A549 (cell line): ENCODE measurements at regions not wholly inside any gene's neighbourhood (a gene's known extent, or its start where the extent isn't known, plus 50 kb on each side); places are given as distances from the start of the nearest gene placed in this dataset.
"Not testable (repeated sequence)": the region's sequence is repeated elsewhere in the genome, so short reads cannot be mapped to it uniquely, and the experiment has no call there.

Experiments
- ATAC-seq, 2 experiments: fragments of 200-7000 bp in 1 of 2; fragments of >200 bp in 1 of 2; cut with Nextera tagmentation in 1 of 2; cut with Tn5 transposase in 1 of 2; 3 replicates each; pipeline versions ENCODE4 v1.8.0 to v1.9.1; 2018 to 2020; ENCODE audit warnings: mild to moderate bottlenecking in 1 of 2, moderate library complexity in 1 of 2
- CTCF ChIA-PET: fragments of 300-600 bp; sonication (Branson Sonifier 250); formaldehyde crosslinking; extraction: SDS; loops from one replicate; lab custom pipeline; 2021; ENCODE audit warnings: antibody characterized with exemption, inconsistent platforms; lab: Yijun Ruan, JAX
- POLR2A ChIA-PET: fragments of 350-600 bp; formaldehyde crosslinking; extraction: SDS; loops from one replicate; lab custom pipeline; 2021; ENCODE audit warnings: antibody characterized with exemption, inconsistent platforms; lab: Yijun Ruan, JAX
- DNase-seq, 2 experiments: peaks; one replicate each; pipeline versions ENCODE4 v3.0.0 to v3.0.0-alpha.2; 2011 to 2016; ENCODE audit warnings: low read depth in 1 of 2, low spot score in 1 of 2
- FAIRE-seq: peaks from 2 replicates; lab custom pipeline; 2011; peaks lifted over from hg19 to GRCh38; lab: Jason Lieb, UNC
- H3K27ac ChIP-seq, 2 experiments: fragments of >200 bp; sonication (Bioruptor Twin); formaldehyde crosslinking; 3 replicates each; pipeline ENCODE4 v1.5.1; 2016 to 2017
- H3K4me1 ChIP-seq: fragments of >200 bp; sonication (Bioruptor Twin); formaldehyde crosslinking; 3 replicates; pipeline ENCODE4 v1.6.1; 2016
- H3K4me2 ChIP-seq: fragments of >200 bp; sonication (Bioruptor Twin); formaldehyde crosslinking; 3 replicates; pipeline ENCODE4 v1.6.1; 2016
- H3K4me3 ChIP-seq: fragments of >200 bp; sonication (Bioruptor Twin); formaldehyde crosslinking; 3 replicates; pipeline ENCODE4 v1.5.1; 2016
- H3K9me3 ChIP-seq: fragments of >200 bp; sonication (Bioruptor Twin); formaldehyde crosslinking; 3 replicates; pipeline ENCODE4 v1.6.1; 2016
- CBX2 ChIP-seq: fragments of 200-600 bp; sonication (generic); IDR thresholded peaks from 2 replicates; pipeline ENCODE4 v1.6.1; 2016; ENCODE audit warnings: low read depth, mild to moderate bottlenecking, borderline replicate concordance
- CTCF ChIP-seq: fragments of >200 bp; sonication (Bioruptor Twin); formaldehyde crosslinking; IDR thresholded peaks from 3 replicates; pipeline ENCODE4 v1.5.1; 2016
- ESRRA ChIP-seq: fragments of 150-350 bp; IDR thresholded peaks from 2 replicates; pipeline ENCODE4 v1.6.1; 2014; ENCODE audit warnings: mild to moderate bottlenecking, low read length, borderline replicate concordance
- GATA3 ChIP-seq: IDR thresholded peaks from 2 replicates; pipeline ENCODE4 v1.6.1; 2012; ENCODE audit warnings: borderline replicate concordance
- HEYL ChIP-seq: fragments of 250-450 bp; sonication (Bioruptor Pico); IDR thresholded peaks from 2 replicates; pipeline ENCODE4 v1.8.0; 2021; ENCODE audit warnings: mild to moderate bottlenecking, moderate library complexity
- HMGXB4 ChIP-seq: fragments of 250-450 bp; sonication (Bioruptor Pico); IDR thresholded peaks from 2 replicates; pipeline ENCODE4 v1.5.0; 2021; ENCODE audit warnings: mild to moderate bottlenecking, moderate library complexity, borderline replicate concordance
- HOXB13 ChIP-seq: fragments of 250-450 bp; sonication (Bioruptor Pico); IDR thresholded peaks from 2 replicates; pipeline ENCODE4 v1.5.0; 2020; ENCODE audit warnings: low read depth, mild to moderate bottlenecking, moderate library complexity
- MAX ChIP-seq: IDR thresholded peaks from 2 replicates; pipeline ENCODE4 v1.6.1; 2012
- POLR2AphosphoS2 ChIP-seq: conservative IDR thresholded peaks from 2 replicates; pipeline ENCODE4 v1.6.1; 2012; ENCODE audit warnings: low read length, improper control_type of control experiment, inconsistent platforms
- RFX5 ChIP-seq: fragments of 450-650 bp; IDR thresholded peaks from 2 replicates; pipeline ENCODE4 v1.7.1; 2014; ENCODE audit warnings: antibody characterized with exemption, mild to moderate bottlenecking, moderate library complexity
- ZNF302 ChIP-seq: fragments of 250-450 bp; sonication (Bioruptor Pico); IDR thresholded peaks from 2 replicates; pipeline ENCODE4 v1.9.0; 2021; ENCODE audit warnings: inconsistent platforms, mild to moderate bottlenecking, moderate library complexity
- WGBS: methylation state at CpG from one replicate; pipeline ENCODE4 v1.1.6; 2017; ENCODE audit errors: missing lambda C conversion rate; 5-methylcytosine and 5-hydroxymethylcytosine counted together
- TF ChIP-seq, protein P1 (sequence below): fragments of 250-450 bp; sonication (Bioruptor Pico); IDR thresholded peaks from 2 replicates; pipeline ENCODE4 v1.5.0; 2020; ENCODE audit warnings: low read depth, mild to moderate bottlenecking, moderate library complexity

- FAIRE-seq, result no peak
- WGBS, result 18% methylated on average over 2 of the region's 2 CpGs
- ChIA-PET CTCF (no interaction called here), POLR2A (no interaction called here)
- Histone ChIP-seq H3K4me3 (no peak overlapping the region), H3K9me3 (no peaks in the 10 kb centered on the region), H3K27ac (no peak overlapping the region), H3K4me1 (no peaks in the 10 kb centered on the region), H3K4me2 (no peak overlapping the region)
- ATAC-seq, result no peak
- DNase-seq, result no peak
- TF ChIP-seq, protein P1, sequence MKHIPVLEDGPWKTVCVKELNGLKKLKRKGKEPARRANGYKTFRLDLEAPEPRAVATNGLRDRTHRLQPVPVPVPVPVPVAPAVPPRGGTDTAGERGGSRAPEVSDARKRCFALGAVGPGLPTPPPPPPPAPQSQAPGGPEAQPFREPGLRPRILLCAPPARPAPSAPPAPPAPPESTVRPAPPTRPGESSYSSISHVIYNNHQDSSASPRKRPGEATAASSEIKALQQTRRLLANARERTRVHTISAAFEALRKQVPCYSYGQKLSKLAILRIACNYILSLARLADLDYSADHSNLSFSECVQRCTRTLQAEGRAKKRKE (CRISPR knock-in tag), result no peak
- TF ChIP-seq HMGXB4 (CRISPR knock-in tag) (no peak), MAX (no peak), GATA3 (no peak), HOXB13 (CRISPR knock-in tag) (no peak), POLR2AphosphoS2 (no peak), ZNF302 (CRISPR knock-in tag) (no peak), RFX5 (no peak)
These were observed 391.0 kb downstream of the PTPRC start for GRCh38 chr1:199029855-199030254.

DNA sequence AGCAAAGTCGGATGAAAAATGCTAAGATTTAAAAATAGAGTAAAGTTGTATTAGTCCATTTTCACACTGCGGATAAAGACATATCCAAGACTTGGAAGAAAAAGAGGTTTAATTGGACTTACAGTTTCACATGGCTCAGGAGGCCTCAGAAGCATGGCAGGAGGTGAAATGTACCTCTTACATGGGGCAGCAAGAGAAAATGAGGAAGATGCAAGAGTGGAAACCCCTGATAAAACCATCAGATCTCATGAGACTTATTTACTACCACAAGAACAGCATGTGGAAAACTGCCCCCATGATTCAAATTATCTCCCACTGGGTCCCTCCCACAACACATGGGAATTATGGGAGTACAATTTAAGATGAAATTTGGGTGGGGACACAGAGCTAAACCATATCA lies 391.7 kb downstream of the PTPRC start:
- H3K4me1 ChIP-seq, FAIRE-seq, H3K4me2 ChIP-seq, DNase-seq, H3K9me3 ChIP-seq, H3K27ac ChIP-seq, POLR2A ChIA-PET, CTCF ChIA-PET, H3K4me3 ChIP-seq, ATAC-seq: not testable (repeated sequence)
- WGBS, result 34% methylated on average over 2 of the region's 2 CpGs

DNA sequence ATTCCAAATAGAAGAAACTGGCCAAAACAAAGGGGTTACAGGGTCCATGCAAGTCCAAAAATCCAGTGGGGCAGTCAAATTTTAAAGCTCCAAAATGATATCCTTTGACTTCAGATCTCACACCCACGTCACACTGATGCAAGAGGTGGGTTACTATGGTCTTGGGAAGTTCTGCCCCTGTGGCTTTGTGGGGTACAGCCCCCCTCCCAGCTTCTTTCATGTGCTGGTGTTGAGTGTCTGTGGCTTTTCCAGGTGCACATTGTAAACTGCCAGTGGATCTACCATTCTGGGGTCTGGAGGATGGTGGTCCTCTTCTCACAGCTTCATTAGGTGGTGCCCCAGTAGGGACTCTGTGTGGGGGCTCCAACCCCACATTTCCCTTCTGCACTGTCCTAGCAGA lies 392.3 kb downstream of the PTPRC start:
- ATAC-seq, H3K4me3 ChIP-seq, CTCF ChIA-PET, FAIRE-seq, H3K4me2 ChIP-seq, H3K4me1 ChIP-seq, DNase-seq, H3K9me3 ChIP-seq, H3K27ac ChIP-seq, POLR2A ChIA-PET: not testable (repeated sequence)
- 0% methylated on average over 1 of the region's 1 CpG for WGBS

DNA sequence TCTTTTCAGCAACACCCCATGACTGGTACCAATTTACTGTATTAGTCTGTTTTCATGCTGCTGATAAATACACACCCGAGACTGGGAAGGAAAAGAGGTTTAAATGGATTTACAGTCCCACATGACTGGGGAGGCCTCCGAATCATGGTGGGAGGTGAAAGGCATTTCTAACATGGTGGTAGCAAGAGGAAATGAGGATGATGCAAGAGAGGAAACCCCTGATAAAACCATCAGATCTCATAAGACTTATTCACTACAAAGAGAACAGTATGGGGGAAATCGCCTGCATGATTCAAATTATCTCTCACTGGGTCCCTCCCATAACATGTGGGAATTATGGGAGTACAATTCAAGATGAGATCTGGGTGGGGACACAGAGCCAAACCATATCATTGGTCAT lies 393.6 kb downstream of the PTPRC start:
- WGBS, result 39% methylated on average over 3 of the region's 3 CpGs
- not testable (repeated sequence) for FAIRE-seq, ATAC-seq

GRCh38 chr1:199033661-199034060 lies 394.8 kb downstream of the PTPRC start:
- Histone ChIP-seq H3K27ac (no peak overlapping the region), H3K4me1 (no peaks in the 10 kb centered on the region)
- no peak for TF ChIP-seq HEYL (CRISPR knock-in tag)
- TF ChIP-seq CBX2, result no peak
- TF ChIP-seq ESRRA, result no peak
- no peak for TF ChIP-seq CTCF
- TF ChIP-seq, protein P1 (CRISPR knock-in tag), result no peak
- TF ChIP-seq, all 56 proteins: peak for 0
- Histone ChIP-seq H3K4me2 (no peak overlapping the region), H3K9me3 (no peaks in the 10 kb centered on the region), H3K4me3 (no peak overlapping the region)
- FAIRE-seq, result no peak
- CTCF ChIA-PET, result no interaction called here
- DNase-seq, result no peak
- ATAC-seq, result no peak
- POLR2A ChIA-PET, result no interaction called here

More for the DNA sequence above, 393.6 kb downstream of the PTPRC start:
- H3K4me2 ChIP-seq, CTCF ChIA-PET, H3K9me3 ChIP-seq, H3K27ac ChIP-seq, POLR2A ChIA-PET, H3K4me1 ChIP-seq, H3K4me3 ChIP-seq, DNase-seq: not testable (repeated sequence)
